NCI-H524 treated with DMSO at 0.1 percent for 48 hours (cell line): ENCODE measurements at regions not wholly inside any gene's neighbourhood (a gene's known extent, or its start where the extent isn't known, plus 50 kb on each side); places are given as distances from the start of the nearest gene placed in this dataset.
"Not testable (repeated sequence)": the region's sequence is repeated elsewhere in the genome, so short reads cannot be mapped to it uniquely, and the experiment has no call there.

Experiments
- DNase-seq: peaks from one replicate; lab custom pipeline; 2025; lab: John Stamatoyannopoulos, UW

GRCh38 chrX:143935601-143936000, 51.7 kb downstream of the UBE2NL start:
- no peak for DNase-seq

GRCh38 chrX:143940119-143940518, 56.2 kb downstream of the UBE2NL start:
- DNase-seq = no peak

GRCh38 chrX:143945171-143945570, 61.3 kb downstream of the UBE2NL start:
- DNase-seq = no peak

DNA sequence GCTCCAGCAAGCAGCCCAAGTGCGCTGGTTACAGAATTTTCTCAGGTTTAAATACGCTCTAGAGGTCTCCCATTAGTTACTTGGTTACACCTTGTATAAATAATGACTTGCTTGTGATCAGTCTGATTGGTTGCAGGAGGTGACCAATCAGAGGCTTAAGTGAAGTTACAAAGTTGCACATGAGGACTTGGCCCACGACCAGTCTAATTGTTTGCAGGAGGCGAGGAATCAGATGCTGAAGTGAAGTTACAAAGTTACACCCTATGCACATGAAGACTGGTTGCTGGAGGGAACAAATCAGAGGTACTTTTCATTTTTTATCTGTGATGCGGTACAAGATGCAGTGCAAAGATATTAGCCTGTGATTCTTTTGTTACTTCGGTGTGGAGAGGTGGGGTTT, 80.7 kb downstream of the UBE2NL start:
- DNase-seq = no peak

GRCh38 chrX:143988356-143988755, 104.5 kb downstream of the UBE2NL start:
- DNase-seq = no peak

DNA sequence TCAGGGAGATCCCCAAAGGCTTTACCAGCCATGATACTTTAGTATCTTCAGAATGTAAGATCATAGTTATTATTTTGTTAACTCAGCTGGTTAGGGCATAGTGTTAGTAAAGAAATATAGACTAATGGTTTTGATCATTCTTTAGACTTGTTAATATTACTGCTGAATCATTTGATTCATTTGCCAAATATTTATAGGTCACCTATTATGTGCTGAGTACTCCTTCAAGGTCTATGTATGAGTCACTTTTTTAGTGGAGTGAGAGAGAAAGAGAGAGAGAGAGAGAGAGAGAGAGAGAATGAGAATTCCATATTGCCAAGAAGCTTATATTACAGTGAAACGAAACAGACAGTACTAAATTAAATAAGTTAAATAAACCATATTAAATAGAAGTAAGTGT, 110.3 kb downstream of the UBE2NL start:
- no peak for DNase-seq

GRCh38 chrX:143998261-143998660, 114.4 kb downstream of the UBE2NL start:
- no peak for DNase-seq

- no peak for DNase-seq
These were observed 122.9 kb downstream of the UBE2NL start for GRCh38 chrX:144006811-144007210.

GRCh38 chrX:144040793-144041192, 156.9 kb downstream of the UBE2NL start:
- no peak for DNase-seq

DNA sequence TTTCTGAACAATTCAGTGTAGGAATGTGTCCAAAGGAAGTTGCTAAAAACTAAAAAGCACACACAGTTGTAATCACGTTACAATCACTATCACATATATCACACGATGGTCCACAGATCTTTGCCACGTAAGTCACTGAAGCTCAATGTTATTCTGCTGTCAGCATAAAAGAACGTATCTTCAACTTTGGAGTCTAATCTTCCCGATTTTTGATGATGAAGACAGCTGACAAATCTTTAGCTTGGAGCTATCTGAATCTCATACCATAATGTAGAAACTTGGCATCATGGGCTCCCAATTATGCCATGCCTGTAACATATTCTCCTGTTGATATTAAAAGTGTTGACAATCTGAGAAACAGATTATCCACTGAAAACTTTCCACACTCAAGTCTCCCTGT, 158.4 kb downstream of the UBE2NL start:
- no peak for DNase-seq

GRCh38 chrX:144075432-144075831, 191.6 kb downstream of the UBE2NL start:
- no peak for DNase-seq

DNA sequence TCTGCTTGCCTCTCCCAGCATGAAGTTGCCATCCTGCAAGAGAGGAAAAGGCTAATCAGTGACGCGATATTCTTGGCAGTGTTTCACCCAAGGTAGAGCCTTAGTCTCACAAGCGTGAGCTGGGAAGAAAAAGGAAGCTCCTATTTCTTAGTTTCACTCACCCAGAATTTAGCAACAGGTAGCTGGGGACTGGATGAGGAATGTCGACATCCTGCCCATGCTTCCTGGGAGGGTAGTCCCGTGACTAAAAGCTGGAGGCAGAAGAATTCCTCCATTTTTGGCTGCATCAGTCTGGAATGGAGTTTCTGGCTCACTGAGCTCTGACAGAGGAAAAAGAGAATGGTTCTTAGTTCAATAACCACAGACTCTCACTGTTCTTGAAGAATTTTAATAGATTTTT, 198.4 kb downstream of the UBE2NL start:
- DNase-seq = not testable (repeated sequence)

DNA sequence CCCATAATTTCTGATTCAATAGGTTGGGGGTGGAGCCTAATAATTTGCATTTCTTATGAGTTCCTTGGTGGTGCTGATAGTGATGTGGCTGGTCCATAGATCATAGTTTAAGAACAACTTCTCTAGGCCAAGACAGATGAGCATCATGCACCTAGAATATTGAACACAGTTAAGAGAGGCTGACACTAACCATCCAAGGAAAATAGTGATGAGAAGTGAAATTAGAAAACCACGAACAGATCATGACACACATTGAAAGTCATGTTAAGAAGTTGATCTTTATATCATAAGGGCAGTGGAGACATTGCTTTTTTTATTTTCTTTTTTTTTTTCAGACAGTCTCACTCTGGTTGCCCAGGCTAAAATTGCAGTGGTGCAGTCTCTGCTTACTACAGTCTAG, 205.8 kb downstream of the UBE2NL start:
- DNase-seq = not testable (repeated sequence)

DNA sequence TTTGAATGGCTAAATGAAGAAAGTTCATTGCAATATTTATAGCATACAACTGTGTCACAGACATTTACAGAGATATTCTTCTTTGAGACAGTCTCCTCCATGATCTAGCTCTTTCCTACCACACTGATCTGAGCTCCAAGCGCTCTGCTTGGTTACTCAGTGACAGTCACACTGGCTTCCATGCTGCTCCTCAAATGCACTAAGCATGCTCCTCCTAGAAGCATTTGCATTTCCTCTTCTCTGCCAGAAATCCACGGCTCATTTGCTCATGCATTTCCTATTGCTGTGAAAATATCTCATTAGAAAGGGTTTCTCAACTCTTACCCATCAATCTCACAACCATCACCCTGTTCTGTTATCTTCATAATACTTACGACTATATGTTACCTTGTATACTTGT, 208.2 kb downstream of the UBE2NL start:
- DNase-seq = not testable (repeated sequence)

DNA sequence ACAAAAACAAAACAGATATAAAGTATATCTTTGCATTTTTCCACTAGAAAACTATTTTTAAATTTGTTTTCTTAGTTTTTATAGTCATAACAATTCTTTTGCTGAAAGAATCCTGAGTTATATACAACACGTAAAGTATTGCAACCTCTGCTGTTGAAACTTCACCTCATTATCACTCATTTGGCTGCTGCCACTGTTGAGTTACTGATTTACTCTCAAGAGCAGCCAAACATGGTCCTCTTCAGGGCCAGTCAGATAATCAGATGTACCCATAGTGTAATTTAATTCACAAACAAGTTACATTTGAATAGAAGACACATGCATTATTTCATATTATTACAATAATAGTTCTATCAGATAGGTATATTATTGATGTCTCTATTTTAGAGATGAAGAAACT, 235.6 kb downstream of the UBE2NL start:
- not testable (repeated sequence) for DNase-seq

DNA sequence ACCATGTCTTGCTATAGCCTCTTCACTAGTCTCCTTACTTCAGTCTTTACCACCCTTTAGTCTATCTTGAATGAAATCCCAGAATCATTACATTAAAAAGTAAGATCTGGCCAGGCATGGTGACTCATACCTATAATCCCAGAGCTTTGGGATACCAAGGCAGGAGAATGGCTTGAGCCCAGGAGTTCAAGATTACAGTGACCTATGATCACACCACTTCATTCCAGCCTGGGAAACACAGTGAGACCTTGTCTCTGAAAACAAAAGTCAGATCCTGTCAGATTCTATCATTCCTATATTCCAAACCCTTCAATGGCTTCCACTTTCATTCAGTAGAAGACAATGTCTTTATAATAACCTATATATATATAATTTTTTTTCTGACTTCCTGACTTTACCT, 237.7 kb downstream of the UBE2NL start:
- not testable (repeated sequence) for DNase-seq

GRCh38 chrX:144127570-144128169, 243.8 kb downstream of the UBE2NL start:
- DNase-seq = not testable (repeated sequence)

- DNase-seq = not testable (repeated sequence)
These were observed 245.6 kb downstream of the UBE2NL start for GRCh38 chrX:144129511-144129910.

GRCh38 chrX:144130507-144130906, 246.6 kb downstream of the UBE2NL start:
- DNase-seq = not testable (repeated sequence)

DNA sequence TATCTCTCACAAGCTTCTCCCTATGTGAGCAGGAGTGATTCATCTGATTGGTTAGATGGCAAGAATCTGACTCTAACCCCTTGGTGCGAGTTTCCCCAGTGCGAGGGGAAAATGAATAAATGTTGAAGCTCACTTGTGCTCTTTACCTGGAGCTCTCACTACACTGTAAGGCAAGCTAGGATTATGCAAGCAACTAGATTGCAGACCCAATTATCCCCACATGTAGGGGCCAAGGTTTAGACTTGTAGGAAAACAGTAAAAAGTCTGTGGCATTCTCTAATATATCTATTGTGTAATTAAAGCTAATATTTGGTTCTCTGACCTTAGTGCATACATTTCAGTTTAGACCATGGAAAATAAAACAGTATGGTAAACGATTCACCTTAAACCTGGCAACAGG, 247.2 kb downstream of the UBE2NL start:
- DNase-seq = not testable (repeated sequence)

DNA sequence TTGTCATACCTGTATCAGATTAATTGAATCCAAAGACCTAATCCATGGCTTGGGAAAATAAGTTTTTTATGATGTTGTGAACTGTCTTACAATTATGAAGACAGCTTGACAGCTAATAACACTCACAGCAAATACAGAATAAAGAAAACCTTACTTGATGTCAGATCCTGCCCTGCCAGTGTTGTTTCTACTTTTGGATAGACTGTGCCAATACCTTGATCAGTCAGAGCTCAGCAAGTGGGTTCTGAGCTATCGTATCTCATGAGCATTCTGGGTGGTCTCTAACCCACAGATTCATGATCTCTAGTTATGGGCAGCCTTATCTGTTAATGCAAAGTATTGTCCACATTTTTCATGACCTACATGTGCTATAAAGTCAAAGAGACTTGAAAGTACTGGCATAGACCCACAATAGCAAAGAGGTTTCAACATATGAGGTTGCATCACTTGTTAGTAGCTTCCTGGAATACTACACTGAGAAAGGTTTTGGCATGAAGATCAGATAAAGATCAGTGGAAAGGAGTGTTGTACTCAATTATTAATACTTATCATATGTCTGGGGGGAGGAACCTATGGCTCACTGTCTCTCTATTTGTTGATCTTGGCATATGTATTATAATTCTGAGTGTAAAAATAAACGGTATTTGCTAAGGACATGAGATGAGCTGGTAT, 250.7 kb downstream of the UBE2NL start:
- not testable (repeated sequence) for DNase-seq

DNA sequence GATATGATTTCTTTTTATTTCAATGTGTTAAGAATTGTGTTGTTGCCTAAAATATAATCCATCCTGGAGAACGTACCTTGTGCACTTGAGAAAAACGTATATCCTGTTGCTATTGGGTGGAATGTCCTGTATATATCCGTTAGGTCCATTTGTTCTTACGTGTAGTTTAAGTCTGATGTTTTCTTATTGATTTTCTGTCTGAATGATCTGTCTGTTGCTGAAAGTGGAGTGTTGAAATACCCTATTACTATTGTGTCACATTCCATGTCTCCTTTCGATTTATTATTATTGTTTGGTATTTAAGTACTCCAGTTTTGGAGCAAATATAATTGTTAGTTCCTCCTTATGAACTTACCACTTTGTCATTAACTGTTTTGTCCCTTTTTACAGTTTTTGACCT, 270.6 kb downstream of the UBE2NL start:
- DNase-seq = not testable (repeated sequence)

DNA sequence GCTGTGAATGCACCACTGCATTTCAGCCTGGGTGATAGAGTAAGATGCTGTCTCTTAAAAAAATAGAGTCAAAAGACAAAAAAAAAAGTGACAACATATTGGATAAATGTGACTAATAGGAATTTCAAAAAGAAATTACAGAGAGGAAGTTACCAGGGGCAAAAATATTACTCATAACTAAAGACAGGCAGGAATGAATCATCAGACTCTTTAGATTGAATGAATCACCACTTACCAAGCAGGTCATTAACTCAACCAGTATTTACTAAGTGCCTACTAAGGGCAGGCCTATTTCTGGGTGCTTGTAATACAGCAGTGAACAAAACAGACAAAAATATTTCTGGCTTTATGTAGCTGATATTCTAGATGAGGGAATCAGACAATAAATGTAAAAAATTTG, 301.3 kb downstream of the UBE2NL start:
- not testable (repeated sequence) for DNase-seq

DNA sequence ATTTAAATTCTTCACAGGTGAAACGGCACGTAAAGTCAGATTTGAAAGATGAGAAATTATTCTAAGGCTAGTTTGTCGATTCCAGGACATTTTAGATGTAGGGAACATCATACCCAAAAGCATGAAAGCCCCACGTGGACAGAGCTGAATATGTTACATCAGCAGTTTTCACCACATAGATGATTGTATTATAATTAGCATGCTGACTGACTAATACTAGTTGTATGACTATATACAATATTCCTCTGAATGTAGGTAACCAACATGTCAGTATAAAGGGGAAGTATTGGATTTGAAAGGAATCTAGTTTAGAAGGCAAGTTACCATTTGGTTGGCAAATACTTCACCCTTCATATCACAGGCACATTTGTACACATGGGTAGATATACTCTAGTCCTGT, 304.6 kb downstream of the UBE2NL start:
- DNase-seq = not testable (repeated sequence)
